Body of pancreas (tissue), 4 donors: ENCODE measurements at regions not wholly inside any gene's neighbourhood (a gene's known extent, or its start where the extent isn't known, plus 50 kb on each side); places are given as distances from the start of the nearest gene placed in this dataset.

Experiments used
- CTCF ChIP-seq, 7 experiments: fragments of 450-650 bp in 4 of 7; fragments of 200-600 bp in 3 of 7; sonication (generic) in 3 of 7; IDR thresholded peaks; one replicate each; pipeline ENCODE4 v1.5.1; 2016 to 2019; ENCODE audit warnings: antibody characterized with exemption in 7 of 7
- POLR2A ChIP-seq, 3 donors: fragments of 450-650 bp; IDR thresholded peaks; one replicate each; pipeline ENCODE4 v1.6.1; 2016; ENCODE audit warnings: antibody characterized with exemption in 3 of 3, mild to moderate bottlenecking in 2 of 3

GRCh38 chr12:86744547-86745212 lies 488.5 kb upstream of the MGAT4C start:
- TF ChIP-seq CTCF (IDR thresholded peaks at IDR 0.05), result no peak
- no peak for TF ChIP-seq POLR2A (IDR thresholded peaks at IDR 0.05)
